MM.1S (cell line): ENCODE measurements at regions not wholly inside any gene's neighbourhood (a gene's known extent, or its start where the extent isn't known, plus 50 kb on each side); places are given as distances from the start of the nearest gene placed in this dataset.

Source experiments
- EZH2 ChIP-seq: fragments of 300-600 bp; sonication (generic); optimal IDR thresholded peaks from 2 replicates; pipeline ENCODE3; 2017; ENCODE audit warnings: low read depth, mild to moderate bottlenecking, antibody characterized with exemption, low read length, mixed read lengths
- EZH2phosphoT487 ChIP-seq: fragments of 300-600 bp; sonication (generic); IDR thresholded peaks from 2 replicates; pipeline ENCODE4 v1.6.1; 2018; ENCODE audit warnings: antibody characterized with exemption, low read length
- TF ChIP-seq, protein P1 (sequence below): fragments of 300-600 bp; sonication (generic); IDR thresholded peaks from 2 replicates; pipeline ENCODE4 v1.5.1; 2016; ENCODE audit warnings: antibody characterized with exemption, low read length, mixed read lengths

DNA sequence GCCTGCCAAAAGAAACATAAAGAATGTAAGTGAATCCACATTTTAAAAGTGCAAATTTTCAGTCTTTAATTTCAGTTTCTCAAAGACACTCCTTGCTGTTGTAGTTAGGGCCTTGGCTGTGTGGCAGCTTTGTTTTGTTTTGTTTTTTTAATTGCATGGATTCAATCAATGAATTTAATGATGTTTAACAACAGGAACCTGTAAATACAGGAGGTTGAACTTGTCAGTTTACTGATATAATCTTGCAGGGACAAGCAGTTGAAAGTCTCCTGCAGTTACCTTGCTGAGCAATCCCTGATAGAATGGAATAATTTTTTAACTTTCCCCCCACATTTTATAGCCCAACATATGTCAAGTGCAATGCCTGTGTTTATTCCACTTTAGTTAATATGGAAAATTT is 528.3 kb upstream of the PCDH7 start:
- TF ChIP-seq, protein P1, sequence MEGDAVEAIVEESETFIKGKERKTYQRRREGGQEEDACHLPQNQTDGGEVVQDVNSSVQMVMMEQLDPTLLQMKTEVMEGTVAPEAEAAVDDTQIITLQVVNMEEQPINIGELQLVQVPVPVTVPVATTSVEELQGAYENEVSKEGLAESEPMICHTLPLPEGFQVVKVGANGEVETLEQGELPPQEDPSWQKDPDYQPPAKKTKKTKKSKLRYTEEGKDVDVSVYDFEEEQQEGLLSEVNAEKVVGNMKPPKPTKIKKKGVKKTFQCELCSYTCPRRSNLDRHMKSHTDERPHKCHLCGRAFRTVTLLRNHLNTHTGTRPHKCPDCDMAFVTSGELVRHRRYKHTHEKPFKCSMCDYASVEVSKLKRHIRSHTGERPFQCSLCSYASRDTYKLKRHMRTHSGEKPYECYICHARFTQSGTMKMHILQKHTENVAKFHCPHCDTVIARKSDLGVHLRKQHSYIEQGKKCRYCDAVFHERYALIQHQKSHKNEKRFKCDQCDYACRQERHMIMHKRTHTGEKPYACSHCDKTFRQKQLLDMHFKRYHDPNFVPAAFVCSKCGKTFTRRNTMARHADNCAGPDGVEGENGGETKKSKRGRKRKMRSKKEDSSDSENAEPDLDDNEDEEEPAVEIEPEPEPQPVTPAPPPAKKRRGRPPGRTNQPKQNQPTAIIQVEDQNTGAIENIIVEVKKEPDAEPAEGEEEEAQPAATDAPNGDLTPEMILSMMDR = no peak
- no peak for TF ChIP-seq EZH2phosphoT487
- TF ChIP-seq EZH2 = no peak
